ENCODE measurements at regions not wholly inside any gene's neighbourhood (a gene's known extent, or its start where the extent isn't known, plus 50 kb on each side); places are given as distances from the start of the nearest gene placed in this dataset.

DNA sequence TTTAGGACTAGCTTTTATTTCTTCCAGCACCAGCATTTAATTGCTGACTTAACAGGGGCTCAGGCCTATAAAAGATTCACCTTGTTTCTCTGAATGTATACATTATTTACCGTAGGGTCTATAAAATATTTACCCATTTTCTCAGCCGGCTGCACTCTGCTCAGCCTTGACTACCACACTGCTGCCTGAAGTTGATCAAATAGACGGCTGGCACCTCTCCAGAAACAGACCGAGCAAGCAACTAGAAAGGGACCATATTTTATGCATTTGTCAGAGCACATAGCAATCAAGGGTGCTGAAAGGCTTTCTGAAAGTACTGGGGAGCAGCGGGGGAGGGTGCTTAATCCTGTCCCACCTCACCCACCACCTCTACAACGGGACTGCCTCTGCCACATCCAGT is 64.7 kb upstream of the FGGY start:
- TF ChIP-seq, protein P1, sequence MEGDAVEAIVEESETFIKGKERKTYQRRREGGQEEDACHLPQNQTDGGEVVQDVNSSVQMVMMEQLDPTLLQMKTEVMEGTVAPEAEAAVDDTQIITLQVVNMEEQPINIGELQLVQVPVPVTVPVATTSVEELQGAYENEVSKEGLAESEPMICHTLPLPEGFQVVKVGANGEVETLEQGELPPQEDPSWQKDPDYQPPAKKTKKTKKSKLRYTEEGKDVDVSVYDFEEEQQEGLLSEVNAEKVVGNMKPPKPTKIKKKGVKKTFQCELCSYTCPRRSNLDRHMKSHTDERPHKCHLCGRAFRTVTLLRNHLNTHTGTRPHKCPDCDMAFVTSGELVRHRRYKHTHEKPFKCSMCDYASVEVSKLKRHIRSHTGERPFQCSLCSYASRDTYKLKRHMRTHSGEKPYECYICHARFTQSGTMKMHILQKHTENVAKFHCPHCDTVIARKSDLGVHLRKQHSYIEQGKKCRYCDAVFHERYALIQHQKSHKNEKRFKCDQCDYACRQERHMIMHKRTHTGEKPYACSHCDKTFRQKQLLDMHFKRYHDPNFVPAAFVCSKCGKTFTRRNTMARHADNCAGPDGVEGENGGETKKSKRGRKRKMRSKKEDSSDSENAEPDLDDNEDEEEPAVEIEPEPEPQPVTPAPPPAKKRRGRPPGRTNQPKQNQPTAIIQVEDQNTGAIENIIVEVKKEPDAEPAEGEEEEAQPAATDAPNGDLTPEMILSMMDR (IDR thresholded peaks at IDR 0.05; ENCODE audit: insufficient read depth, low read length) = no peak
- no peak for TF ChIP-seq GABPA (IDR thresholded peaks at IDR 0.05; ENCODE audit: low read depth)

Measured in HL-60 (cell line).